Subcutaneous adipose tissue (tissue), 1 donor: ENCODE measurements at regions not wholly inside any gene's neighbourhood (a gene's known extent, or its start where the extent isn't known, plus 50 kb on each side); places are given as distances from the start of the nearest gene placed in this dataset.

Experiments used
- CTCF ChIP-seq: fragments of 450-650 bp; IDR thresholded peaks from one replicate; pipeline ENCODE4 v1.5.1; 2016; ENCODE audit warnings: low read depth, mild to moderate bottlenecking, control low read depth, antibody characterized with exemption, moderate library complexity

GRCh38 chr20:47993035-47993755, 207.9 kb upstream of the SULF2 start:
- TF ChIP-seq CTCF = no peak

- TF ChIP-seq CTCF = no peak
Measured at GRCh38 chr20:47991875-47992488, 206.7 kb upstream of the SULF2 start.

GRCh38 chr20:47990507-47991150, 205.3 kb upstream of the SULF2 start:
- no peak for TF ChIP-seq CTCF

GRCh38 chr20:47989957-47990356, 204.7 kb upstream of the SULF2 start:
- no peak for TF ChIP-seq CTCF

- TF ChIP-seq CTCF = no peak
Measured at GRCh38 chr20:47988676-47989075, 203.4 kb upstream of the SULF2 start.

GRCh38 chr20:47985092-47985850, 200.0 kb upstream of the SULF2 start:
- no peak for TF ChIP-seq CTCF

- no peak for TF ChIP-seq CTCF
Measured at GRCh38 chr20:47984437-47984836, 199.2 kb upstream of the SULF2 start.
